HCT116 (cell line): ENCODE measurements at regions not wholly inside any gene's neighbourhood (a gene's known extent, or its start where the extent isn't known, plus 50 kb on each side); places are given as distances from the start of the nearest gene placed in this dataset.

Experiments used
- ATAC-seq: fragments of 200-7000 bp; cut with Tn5 transposase; 2 replicates; pipeline ENCODE4 v1.9.1; 2020; ENCODE audit warnings: mild to moderate bottlenecking, moderate library complexity
- BruUV-seq: library from RNA; stranded (reverse); fragments of 400-500 nt; replicated peaks from 2 replicates; lab custom pipeline; 2021; lab: Mats Ljungman, UMichigan
- CTCF ChIA-PET: fragments of 300-600 bp; sonication (Branson Sonifier 250); formaldehyde crosslinking; loops from one replicate; lab custom pipeline; 2021; ENCODE audit warnings: antibody characterized with exemption; lab: Charles Lee
- POLR2A ChIA-PET: fragments of 300-600, 350-600 bp; sonication (Branson Sonifier 250); formaldehyde crosslinking; loops from one replicate; lab custom pipeline; 2021; ENCODE audit warnings: antibody characterized with exemption; lab: Charles Lee
- RAD21 ChIA-PET, 2 experiments: fragments of 300-600 bp; sonication (Branson Sonifier 250); formaldehyde crosslinking; loops; one replicate each; lab custom pipeline; 2023; ENCODE audit warnings: low total read pairs in 2 of 2; ENCODE audit not compliant: uncharacterized antibody in 2 of 2, unreplicated experiment in 2 of 2, low non-redundant PET in 1 of 2; lab: Charles Lee
- DNase-seq: peaks from one replicate; pipeline ENCODE4 v3.0.0-alpha.2; 2010; ENCODE audit warnings: low read depth, low spot score
- H2AFZ ChIP-seq: fragments of 200-600 bp; shearing (Covaris generic), sonication (generic); 2 replicates; pipeline ENCODE4 v1.6.1; 2017; ENCODE audit warnings: low read depth, mixed run types, mixed read lengths, antibody characterized with exemption, low read length; ENCODE audit not compliant: poor library complexity, severe bottlenecking
- H3K27ac ChIP-seq: 2 replicates; pipeline ENCODE4 v1.5.1; 2012; ENCODE audit warnings: low read depth, low read length
- H3K27me3 ChIP-seq: fragments of 200-600 bp; sonication (generic); 2 replicates; pipeline ENCODE4 v1.6.1; 2016; ENCODE audit warnings: mixed run types, low read length, mixed read lengths; ENCODE audit not compliant: insufficient read depth
- H3K36me3 ChIP-seq, 2 experiments: fragments of 200-500 bp in 1 of 2; fragments of 200-600 bp in 1 of 2; sonication (Bioruptor generic) in 1 of 2; sonication (generic) in 1 of 2; 2 replicates each; pipeline versions ENCODE4 v1.5.1 to v1.6.1; 2014 to 2016; ENCODE audit warnings: low read length in 2 of 2, inconsistent platforms in 1 of 2, mixed read lengths in 1 of 2, mixed run types in 1 of 2; ENCODE audit not compliant: insufficient read depth in 2 of 2, control insufficient read depth in 1 of 2
- H3K4me1 ChIP-seq, 2 experiments: fragments of 200-600 bp in 1 of 2; sonication (generic) in 1 of 2; 2 replicates each; pipeline versions ENCODE4 v1.5.1 to v1.6.1; 2012 to 2017; ENCODE audit warnings: low read length in 2 of 2, inconsistent platforms in 1 of 2, mild to moderate bottlenecking in 1 of 2, mixed read lengths in 1 of 2, mixed run types in 1 of 2, moderate library complexity in 1 of 2; ENCODE audit not compliant: insufficient read depth in 2 of 2, control insufficient read depth in 1 of 2
- H3K4me2 ChIP-seq: fragments of 200-600 bp; sonication (generic); 2 replicates; pipeline ENCODE4 v1.6.1; 2017; ENCODE audit warnings: mixed run types, low read length, mixed read lengths
- H3K4me3 ChIP-seq, 2 experiments: fragments of 200-600 bp in 1 of 2; sonication (generic) in 1 of 2; replicated peaks in 1 of 2; 2 replicates each; pipeline ENCODE4 v1.5.1; 2011 to 2016; ENCODE audit warnings: low read length in 2 of 2, control low read depth in 1 of 2, low read depth in 1 of 2, mild to moderate bottlenecking in 1 of 2, mixed read lengths in 1 of 2, mixed run types in 1 of 2
- H3K79me2 ChIP-seq: fragments of 200-600 bp; sonication (generic); 2 replicates; pipeline ENCODE4 v1.6.1; 2017; ENCODE audit warnings: mild to moderate bottlenecking, mixed run types, low read length, moderate library complexity, mixed read lengths; ENCODE audit not compliant: insufficient read depth
- H3K9ac ChIP-seq: fragments of 200-600 bp; sonication (generic); 2 replicates; pipeline ENCODE4 v1.6.1; 2016; ENCODE audit warnings: low read length, mixed read lengths
- H3K9me2 ChIP-seq: fragments of 200-600 bp; sonication (generic), shearing (Covaris generic); 2 replicates; pipeline ENCODE4 v1.6.1; 2017; ENCODE audit warnings: mixed run types, mild to moderate bottlenecking, moderate library complexity; ENCODE audit not compliant: insufficient read depth
- H3K9me3 ChIP-seq, 2 experiments: fragments of 200-500 bp in 1 of 2; fragments of 200-600 bp in 1 of 2; sonication (Bioruptor generic) in 1 of 2; sonication (generic) in 1 of 2; 2 replicates each; pipeline ENCODE4 v1.6.1; 2014 to 2017; ENCODE audit warnings: low read length in 2 of 2, mixed read lengths in 2 of 2, inconsistent platforms in 1 of 2, low read depth in 1 of 2, mild to moderate bottlenecking in 1 of 2, mixed run types in 1 of 2, moderate library complexity in 1 of 2; ENCODE audit not compliant: control insufficient read depth in 1 of 2, insufficient read depth in 1 of 2
- H4K20me1 ChIP-seq: fragments of 200-600 bp; sonication (generic), shearing (Covaris generic); 2 replicates; pipeline ENCODE4 v1.6.1; 2017; ENCODE audit warnings: mixed run types, mild to moderate bottlenecking, moderate library complexity; ENCODE audit not compliant: insufficient read depth
- ATF3 ChIP-seq: IDR thresholded peaks from 2 replicates; pipeline ENCODE4 v1.6.1; 2012
- CBX3 ChIP-seq: IDR thresholded peaks from 2 replicates; pipeline ENCODE4 v1.6.1; 2012; ENCODE audit warnings: low read depth
- CTCF ChIP-seq, 3 experiments: fragments of 200-600 bp in 1 of 3; sonication (generic) in 1 of 3; IDR thresholded peaks in 2 of 3; conservative IDR thresholded peaks in 1 of 3; 2 replicates each; pipeline ENCODE4 v1.5.1; 2012 to 2017; ENCODE audit warnings: low read depth in 2 of 3, low read length in 2 of 3, antibody characterized with exemption in 1 of 3, borderline replicate concordance in 1 of 3, control low read depth in 1 of 3, mild to moderate bottlenecking in 1 of 3, mixed read lengths in 1 of 3, mixed run types in 1 of 3, moderate library complexity in 1 of 3; ENCODE audit not compliant: insufficient read depth in 1 of 3
- EGR1 ChIP-seq: IDR thresholded peaks from 2 replicates; pipeline ENCODE4 v1.6.1; 2012; ENCODE audit warnings: low read depth
- ELF1 ChIP-seq: IDR thresholded peaks from 2 replicates; pipeline ENCODE4 v1.6.1; 2012; ENCODE audit warnings: low read depth, borderline replicate concordance
- EZH2 ChIP-seq: fragments of 200-600 bp; sonication (generic); IDR thresholded peaks from 2 replicates; pipeline ENCODE4 v1.6.1; 2017; ENCODE audit warnings: antibody characterized with exemption, mixed run types
- EZH2phosphoT487 ChIP-seq: fragments of 200-600 bp; IDR thresholded peaks from 2 replicates; pipeline ENCODE4 v1.6.1; 2018; ENCODE audit warnings: antibody characterized with exemption, borderline replicate concordance
- FOSL1 ChIP-seq: IDR thresholded peaks from 2 replicates; pipeline ENCODE4 v1.6.1; 2012; ENCODE audit warnings: low read depth
- JUND ChIP-seq: IDR thresholded peaks from 2 replicates; pipeline ENCODE4 v1.6.1; 2012
- MAX ChIP-seq: IDR thresholded peaks from 2 replicates; pipeline ENCODE4 v1.6.1; 2012
- POLR2A ChIP-seq: IDR thresholded peaks from 2 replicates; pipeline ENCODE4 v1.7.0; 2011; ENCODE audit warnings: borderline replicate concordance; ENCODE audit not compliant: insufficient read depth, insufficient read length; ENCODE audit errors: extremely low read depth
- POLR2AphosphoS5 ChIP-seq: IDR thresholded peaks from 2 replicates; pipeline ENCODE4 v1.6.1; 2011; ENCODE audit warnings: mild to moderate bottlenecking, low read depth, low read length, moderate library complexity
- RAD21 ChIP-seq: IDR thresholded peaks from 2 replicates; pipeline ENCODE4 v1.6.1; 2012; ENCODE audit warnings: low read depth, mild to moderate bottlenecking
- SRF ChIP-seq: IDR thresholded peaks from 2 replicates; pipeline ENCODE4 v1.6.1; 2012; ENCODE audit warnings: low read depth
- YY1 ChIP-seq: IDR thresholded peaks from 2 replicates; pipeline ENCODE4 v1.6.1; 2011; ENCODE audit warnings: low read length, low read depth, moderate library complexity, mild to moderate bottlenecking; ENCODE audit not compliant: insufficient replicate concordance; ENCODE audit errors: extremely low read depth
- ZBTB33 ChIP-seq: IDR thresholded peaks from 2 replicates; pipeline ENCODE4 v1.6.1; 2011; ENCODE audit warnings: mild to moderate bottlenecking, low read length, moderate library complexity; ENCODE audit not compliant: insufficient replicate concordance; ENCODE audit errors: extremely low read depth
- ZFX ChIP-seq: fragments of 450-650 bp; IDR thresholded peaks from 2 replicates; pipeline ENCODE4 v1.6.1; 2017
- ZNF274 ChIP-seq: fragments of 200-500 bp; sonication (Bioruptor generic); IDR thresholded peaks from 2 replicates; pipeline ENCODE4 v1.6.1; 2014; ENCODE audit warnings: mild to moderate bottlenecking, low read depth, low read length, inconsistent platforms
- intact Hi-C: fragments of 100-400 bp; cut with micrococcal nuclease; formaldehyde crosslinking; loops from 2 replicates; pipeline ENCODE4 v1.10.0; 2022

- TF ChIP-seq ZFX, result no peak
- TF ChIP-seq ELF1, result no peak
- TF ChIP-seq POLR2AphosphoS5, result no peak
- no peak for TF ChIP-seq EZH2
- 0 out of 6 replicates have a peak, but pooled peaks of 1 of the 3 experiments have one; percentile 9 for TF ChIP-seq CTCF (IDR thresholded peaks at IDR 0.05 in 2 of 3, conservative IDR thresholded peaks at IDR 0.05 in 1 of 3; ENCODE audit: borderline replicate concordance in 1 of 3, insufficient read depth in 1 of 3, low read depth in 2 of 3, low read length in 2 of 3)
- TF ChIP-seq EGR1, result no peak
- TF ChIP-seq ATF3, result no peak
- 0 out of 2 replicates have a peak, but pooled peaks have one; percentile 12 for TF ChIP-seq RAD21
- Histone ChIP-seq H3K4me2 (no peak overlapping the region), H3K27ac (no peak overlapping the region), H3K27me3 (no peaks in the 10 kb centered on the region), H3K9ac (no peak overlapping the region), H3K9me2 (no peaks in the 10 kb centered on the region; the same call in 1 of the 2 replicates), H2AFZ (peak overlapping the region; percentile 63), H4K20me1 (no peaks in the 10 kb centered on the region), H3K4me3 (no peak overlapping the region), H3K79me2 (no peaks in the 10 kb centered on the region), H3K36me3 (no peaks in the 10 kb centered on the region), H3K4me1 (no peaks in the 10 kb centered on the region), H3K9me3 (no peaks in the 10 kb centered on the region)
- intact Hi-C loops, result no loop called here
- ChIA-PET POLR2A (no interaction called here), RAD21 (no interaction called here), CTCF (no interaction called here)
- ATAC-seq (0 out of 2 replicates have a peak, but pooled peaks have one; percentile 40), DNase-seq (no peak)
- no TSS peak for BruUV-seq
Observed at GRCh38 chr2:52264488-52264887, 1232.6 kb upstream of the NRXN1 start.

- POLR2A ChIA-PET, result no interaction called here
- no peak for TF ChIP-seq ATF3
- TF ChIP-seq ZNF274, result no peak
- TF ChIP-seq ZFX, result no peak
- no peak for TF ChIP-seq CBX3
- TF ChIP-seq EZH2phosphoT487, result no peak
- no peak for TF ChIP-seq RAD21
- TF ChIP-seq SRF, result no peak
- no peak for TF ChIP-seq ZBTB33
- TF ChIP-seq YY1, result no peak
- no peak for TF ChIP-seq MAX
- TF ChIP-seq FOSL1, result no peak
- no peak for TF ChIP-seq JUND
- TF ChIP-seq POLR2A, result no peak
- TF ChIP-seq, all 23 proteins: peak for 0
- no peaks in the 10 kb centered on the region for H4K20me1 ChIP-seq
- BruUV-seq, result no TSS peak
- CTCF ChIA-PET, result no interaction called here
- no peaks in the 10 kb centered on the region for H3K27me3 ChIP-seq
- no peak overlapping the region for H3K4me2 ChIP-seq
- H3K36me3 ChIP-seq, result no peaks in the 10 kb centered on the region
- ATAC-seq (no peak), DNase-seq (no peak)
- no peak overlapping the region for H3K9ac ChIP-seq
- no peaks in the 10 kb centered on the region for H3K9me3 ChIP-seq
- no peak overlapping the region for H2AFZ ChIP-seq
- no peaks in the 10 kb centered on the region; the same call in 1 of the 2 replicates for H3K9me2 ChIP-seq
- no peak overlapping the region for H3K27ac ChIP-seq
- no peaks in the 10 kb centered on the region for H3K4me1 ChIP-seq
- H3K4me3 ChIP-seq, result no peak overlapping the region
- RAD21 ChIA-PET, result no interaction called here
- intact Hi-C loops, result no loop called here
- H3K79me2 ChIP-seq, result no peaks in the 10 kb centered on the region
Observed at GRCh38 chr2:52260904-52261303, 1229.0 kb upstream of the NRXN1 start.
